ENCODE measurements at regions not wholly inside any gene's neighbourhood (a gene's known extent, or its start where the extent isn't known, plus 50 kb on each side); places are given as distances from the start of the nearest gene placed in this dataset.
A peak's percentile ranks its signal among the peaks of the same experiment; 100 is the strongest.

GRCh38 chr6:41427642-41428335 lies 92.4 kb downstream of the NCR2 start (continued):
- TF ChIP-seq ATF3 (IDR thresholded peaks at IDR 0.05) (no peak), ZNF274 (IDR thresholded peaks at IDR 0.05; ENCODE audit: low read depth, low read length) (no peak), TCF7L2 (IDR thresholded peaks at IDR 0.05; ENCODE audit: borderline replicate concordance, extremely low read depth, insufficient read depth, insufficient read length) (no peak), CTCF (IDR thresholded peaks at IDR 0.05 in 2 of 3, conservative IDR thresholded peaks at IDR 0.05 in 1 of 3; ENCODE audit: borderline replicate concordance in 1 of 3, insufficient read depth in 1 of 3, low read depth in 2 of 3, low read length in 2 of 3) (0 out of 6 replicates have a peak, but pooled peaks of 1 of the 3 experiments have one; percentile 4), EZH2phosphoT487 (IDR thresholded peaks at IDR 0.05; ENCODE audit: borderline replicate concordance) (no peak)

GRCh38 chr6:41428336-41428995 lies 93.1 kb downstream of the NCR2 start:
- DNase-seq (ENCODE audit: low read depth, low spot score): no peak
- Histone ChIP-seq H4K20me1 (ENCODE audit: insufficient read depth) (no peaks in the 10 kb centered on the region), H3K36me3 (ENCODE audit: control insufficient read depth in 1 of 2, insufficient read depth in 2 of 2, low read length in 2 of 2) (no peaks in the 10 kb centered on the region), H3K4me2 (ENCODE audit: low read length) (peak overlapping the region; percentile 85), H3K9ac (ENCODE audit: low read length) (peak overlapping the region; percentile 38; the same call in 1 of the 2 replicates), H3K79me2 (ENCODE audit: insufficient read depth, low read length) (no peaks in the 10 kb centered on the region), H3K4me1 (ENCODE audit: control insufficient read depth in 1 of 2, insufficient read depth in 2 of 2, low read length in 2 of 2) (peaks cover 36 to 64% of the 10 kb centered on the region in 2 experiments), H2AFZ (ENCODE audit: low read depth, low read length, poor library complexity, severe bottlenecking) (peak overlapping the region; percentile 46), H3K4me3 (replicated peaks in 1 of 2; ENCODE audit: low read depth in 1 of 2, low read length in 2 of 2) (peak overlapping the region; percentile 47 to 64), H3K9me2 (ENCODE audit: insufficient read depth) (no peaks in the 10 kb centered on the region), H3K9me3 (ENCODE audit: control insufficient read depth in 1 of 2, insufficient read depth in 1 of 2, low read depth in 1 of 2, low read length in 2 of 2) (no peaks in the 10 kb centered on the region), H3K27ac (ENCODE audit: low read depth, low read length) (peak overlapping the region; percentile 70; the same call in 1 of the 2 replicates), H3K27me3 (ENCODE audit: insufficient read depth, low read length) (no peaks in the 10 kb centered on the region)
- TF ChIP-seq SRF (IDR thresholded peaks at IDR 0.05; ENCODE audit: low read depth) (no peak), ZFX (IDR thresholded peaks at IDR 0.05) (peak; percentile 67; the same call in 1 of the 2 replicates), REST (IDR thresholded peaks at IDR 0.05; ENCODE audit: low read depth) (no peak), ZBTB33 (IDR thresholded peaks at IDR 0.05; ENCODE audit: extremely low read depth, insufficient replicate concordance, low read length) (no peak), TCF7L2 (IDR thresholded peaks at IDR 0.05; ENCODE audit: borderline replicate concordance, extremely low read depth, insufficient read depth, insufficient read length) (no peak), ATF3 (IDR thresholded peaks at IDR 0.05) (no peak), POLR2A (IDR thresholded peaks at IDR 0.05; ENCODE audit: borderline replicate concordance, extremely low read depth, insufficient read depth, insufficient read length) (no peak), ZNF274 (IDR thresholded peaks at IDR 0.05; ENCODE audit: low read depth, low read length) (no peak)
- intact Hi-C loops (cut with micrococcal nuclease): no loop called here
- ChIA-PET RAD21 (ENCODE audit: low non-redundant PET in 1 of 2, low total read pairs in 2 of 2, uncharacterized antibody in 2 of 2, unreplicated experiment in 2 of 2) (no interaction called here), POLR2A (interaction anchor here (0.7 kb wide), 1 partner anchor 145 kb away, joined by 4 read pairs; no protein-coding TSS in a partner anchor), CTCF (interaction anchor here (1.0 kb wide), 1 partner anchor 61 kb away, joined by 4 read pairs; no protein-coding TSS in a partner anchor)
- ATAC-seq: no peak
- BruUV-seq (replicated peaks): no TSS peak

Measured in HCT116 (cell line).